ENCODE measurements at regions not wholly inside any gene's neighbourhood (a gene's known extent, or its start where the extent isn't known, plus 50 kb on each side); places are given as distances from the start of the nearest gene placed in this dataset.

- CTCF ChIA-PET, result interaction anchor here (2.0 kb wide), 1 partner anchor 404 kb away, joined by 10 read pairs; no protein-coding TSS in a partner anchor
- no peaks in the 10 kb centered on the region for H3K9me3 Mint-ChIP-seq (ENCODE audit: insufficient read depth)
- H3K4me1 Mint-ChIP-seq (ENCODE audit: low read depth), result peaks cover 12% of the 10 kb centered on the region
- POLR2A ChIA-PET, result no interaction called here
- no peak for ATAC-seq
- H3K4me3 Mint-ChIP-seq, result no peak overlapping the region
- no peak for DNase-seq
- H3K27me3 Mint-ChIP-seq (ENCODE audit: low read depth), result peaks cover 8% of the 10 kb centered on the region
- H3K36me3 Mint-ChIP-seq (ENCODE audit: low read depth), result no peaks in the 10 kb centered on the region
- no peak overlapping the region for H3K27ac Mint-ChIP-seq
Measured at GRCh38 chr4:17320046-17320445, 191.8 kb downstream of the QDPR start.

- H3K9me3 Mint-ChIP-seq (ENCODE audit: insufficient read depth), result no peaks in the 10 kb centered on the region
- CTCF ChIA-PET, result interaction anchor here (0.8 kb wide), 1 partner anchor 401 kb away, joined by 3 read pairs; no protein-coding TSS in a partner anchor
- POLR2A ChIA-PET, result no interaction called here
- peaks cover 8% of the 10 kb centered on the region for H3K27me3 Mint-ChIP-seq (ENCODE audit: low read depth)
- H3K36me3 Mint-ChIP-seq (ENCODE audit: low read depth), result no peaks in the 10 kb centered on the region
- H3K4me3 Mint-ChIP-seq, result no peak overlapping the region
- H3K27ac Mint-ChIP-seq, result no peak overlapping the region
- no peaks in the 10 kb centered on the region for H3K4me1 Mint-ChIP-seq (ENCODE audit: low read depth)
- ATAC-seq, result no peak
- DNase-seq, result no peak
Measured at GRCh38 chr4:17317526-17317925, 194.4 kb downstream of the QDPR start.

- CTCF ChIA-PET, result no interaction called here
- Mint-ChIP-seq H3K36me3 (ENCODE audit: low read depth) (no peaks in the 10 kb centered on the region), H3K4me1 (ENCODE audit: low read depth) (no peaks in the 10 kb centered on the region), H3K27ac (no peak overlapping the region), H3K4me3 (no peak overlapping the region), H3K27me3 (ENCODE audit: low read depth) (peaks cover 8% of the 10 kb centered on the region), H3K9me3 (ENCODE audit: insufficient read depth) (no peaks in the 10 kb centered on the region)
- POLR2A ChIA-PET, result no interaction called here
- no peak for ATAC-seq
- no peak for DNase-seq
Measured at GRCh38 chr4:17316566-17316965, 195.3 kb downstream of the QDPR start.

GRCh38 chr4:17315459-17315858, 196.4 kb downstream of the QDPR start:
- Mint-ChIP-seq H3K9me3 (ENCODE audit: insufficient read depth) (no peaks in the 10 kb centered on the region), H3K4me3 (no peak overlapping the region), H3K36me3 (ENCODE audit: low read depth) (no peaks in the 10 kb centered on the region), H3K4me1 (ENCODE audit: low read depth) (no peaks in the 10 kb centered on the region), H3K27me3 (ENCODE audit: low read depth) (peaks cover 10% of the 10 kb centered on the region), H3K27ac (no peak overlapping the region)
- CTCF ChIA-PET, result interaction anchor here (0.9 kb wide), 1 partner anchor 9 kb away, joined by 5 read pairs; no protein-coding TSS in a partner anchor
- ATAC-seq (no peak), DNase-seq (no peak)
- POLR2A ChIA-PET, result no interaction called here

GRCh38 chr4:17313194-17313593, 198.7 kb downstream of the QDPR start:
- Mint-ChIP-seq H3K36me3 (ENCODE audit: low read depth) (no peaks in the 10 kb centered on the region), H3K4me1 (ENCODE audit: low read depth) (peaks cover 4% of the 10 kb centered on the region), H3K27me3 (ENCODE audit: low read depth) (peaks cover 14% of the 10 kb centered on the region), H3K4me3 (no peak overlapping the region), H3K27ac (no peak overlapping the region), H3K9me3 (ENCODE audit: insufficient read depth) (no peaks in the 10 kb centered on the region)
- CTCF ChIA-PET, result no interaction called here
- no peak for ATAC-seq
- DNase-seq, result no peak
- POLR2A ChIA-PET, result no interaction called here

GRCh38 chr4:17310269-17310652, 201.6 kb downstream of the QDPR start:
- no peak overlapping the region for H3K27ac Mint-ChIP-seq
- ChIA-PET CTCF (no interaction called here), POLR2A (no interaction called here)
- no peak for ATAC-seq
- no peaks in the 10 kb centered on the region for H3K36me3 Mint-ChIP-seq (ENCODE audit: low read depth)
- no peak overlapping the region for H3K4me3 Mint-ChIP-seq
- no peaks in the 10 kb centered on the region for H3K9me3 Mint-ChIP-seq (ENCODE audit: insufficient read depth)
- peaks cover 4% of the 10 kb centered on the region for H3K4me1 Mint-ChIP-seq (ENCODE audit: low read depth)
- no peak for DNase-seq
- peaks cover 9% of the 10 kb centered on the region for H3K27me3 Mint-ChIP-seq (ENCODE audit: low read depth)

GRCh38 chr4:17309567-17310268, 202.2 kb downstream of the QDPR start:
- CTCF ChIA-PET, result no interaction called here
- H3K4me1 Mint-ChIP-seq (ENCODE audit: low read depth), result peaks cover 4% of the 10 kb centered on the region
- H3K4me3 Mint-ChIP-seq, result no peak overlapping the region
- no peak overlapping the region for H3K27ac Mint-ChIP-seq
- POLR2A ChIA-PET, result no interaction called here
- H3K36me3 Mint-ChIP-seq (ENCODE audit: low read depth), result no peaks in the 10 kb centered on the region
- H3K9me3 Mint-ChIP-seq (ENCODE audit: insufficient read depth), result no peaks in the 10 kb centered on the region
- no peak for DNase-seq
- ATAC-seq, result no peak
- peaks cover 9% of the 10 kb centered on the region for H3K27me3 Mint-ChIP-seq (ENCODE audit: low read depth)

- POLR2A ChIA-PET, result no interaction called here
- CTCF ChIA-PET, result no interaction called here
- H3K27me3 Mint-ChIP-seq (ENCODE audit: low read depth), result peaks cover 2% of the 10 kb centered on the region
- ATAC-seq (no peak), DNase-seq (no peak)
- no peaks in the 10 kb centered on the region for H3K4me1 Mint-ChIP-seq (ENCODE audit: low read depth)
- no peaks in the 10 kb centered on the region for H3K9me3 Mint-ChIP-seq (ENCODE audit: insufficient read depth)
- no peak overlapping the region for H3K4me3 Mint-ChIP-seq
- H3K36me3 Mint-ChIP-seq (ENCODE audit: low read depth), result no peaks in the 10 kb centered on the region
- H3K27ac Mint-ChIP-seq, result no peak overlapping the region
Measured at GRCh38 chr4:17301869-17302268, 210.0 kb downstream of the QDPR start.

- DNase-seq (no peak), ATAC-seq (no peak)
- H3K4me3 Mint-ChIP-seq, result no peak overlapping the region
- H3K27me3 Mint-ChIP-seq (ENCODE audit: low read depth), result peaks cover 2% of the 10 kb centered on the region
- no peaks in the 10 kb centered on the region for H3K9me3 Mint-ChIP-seq (ENCODE audit: insufficient read depth)
- CTCF ChIA-PET, result no interaction called here
- H3K27ac Mint-ChIP-seq, result no peak overlapping the region
- POLR2A ChIA-PET, result no interaction called here
- no peaks in the 10 kb centered on the region for H3K36me3 Mint-ChIP-seq (ENCODE audit: low read depth)
- H3K4me1 Mint-ChIP-seq (ENCODE audit: low read depth), result no peaks in the 10 kb centered on the region
Measured at GRCh38 chr4:17301266-17301665, 210.6 kb downstream of the QDPR start.

- Mint-ChIP-seq H3K4me1 (ENCODE audit: low read depth) (no peaks in the 10 kb centered on the region), H3K27me3 (ENCODE audit: low read depth) (peaks cover 2% of the 10 kb centered on the region), H3K27ac (no peak overlapping the region), H3K4me3 (no peak overlapping the region), H3K9me3 (ENCODE audit: insufficient read depth) (no peaks in the 10 kb centered on the region), H3K36me3 (ENCODE audit: low read depth) (no peaks in the 10 kb centered on the region)
- DNase-seq (no peak), ATAC-seq (no peak)
- ChIA-PET POLR2A (no interaction called here), CTCF (no interaction called here)
Measured at GRCh38 chr4:17296921-17297890, 214.7 kb downstream of the QDPR start.

GRCh38 chr4:17293901-17294300, 218.0 kb downstream of the QDPR start:
- ATAC-seq (no peak), DNase-seq (no peak)
- Mint-ChIP-seq H3K4me1 (ENCODE audit: low read depth) (no peaks in the 10 kb centered on the region), H3K9me3 (ENCODE audit: insufficient read depth) (no peaks in the 10 kb centered on the region), H3K27me3 (ENCODE audit: low read depth) (peaks cover 3% of the 10 kb centered on the region), H3K27ac (no peak overlapping the region), H3K4me3 (no peak overlapping the region), H3K36me3 (ENCODE audit: low read depth) (no peaks in the 10 kb centered on the region)
- ChIA-PET POLR2A (no interaction called here), CTCF (interaction anchor here (0.6 kb wide), 1 partner anchor 272 kb away, joined by 3 read pairs; no protein-coding TSS in a partner anchor)

GRCh38 chr4:17288151-17288550, 223.7 kb downstream of the QDPR start:
- Mint-ChIP-seq H3K9me3 (ENCODE audit: insufficient read depth) (no peaks in the 10 kb centered on the region), H3K27ac (no peak overlapping the region), H3K27me3 (ENCODE audit: low read depth) (peaks cover 3% of the 10 kb centered on the region), H3K4me3 (no peak overlapping the region), H3K36me3 (ENCODE audit: low read depth) (no peaks in the 10 kb centered on the region), H3K4me1 (ENCODE audit: low read depth) (no peaks in the 10 kb centered on the region)
- ATAC-seq (no peak), DNase-seq (no peak)
- ChIA-PET CTCF (no interaction called here), POLR2A (no interaction called here)

Measured in activated CD8-positive, alpha-beta T cell treated with anti-CD3 and anti-CD28 coated beads, Interleukin-2, amount 10 ng/mL, durations not matched to agents 7 days and 5 days (primary cell).